Osteoblast (primary cell): ENCODE measurements at regions not wholly inside any gene's neighbourhood (a gene's known extent, or its start where the extent isn't known, plus 50 kb on each side); places are given as distances from the start of the nearest gene placed in this dataset.
"Not testable (repeated sequence)": the region's sequence is repeated elsewhere in the genome, so short reads cannot be mapped to it uniquely, and the experiment has no call there.

Source experiments
- DNase-seq: peaks from one replicate; pipeline ENCODE4 v3.0.0; 2011; ENCODE audit warnings: low spot score, mixed read lengths; ENCODE audit not compliant: insufficient read length; ENCODE audit errors: missing footprints
- H2AFZ ChIP-seq: 2 replicates; pipeline ENCODE4 v1.6.0; 2011; ENCODE audit warnings: mild to moderate bottlenecking, low read length
- H3K27ac ChIP-seq: 2 replicates; pipeline ENCODE4 v1.5.1; 2011; ENCODE audit warnings: mild to moderate bottlenecking, low read depth, low read length, moderate library complexity
- H3K27me3 ChIP-seq: 2 replicates; pipeline ENCODE4 v1.6.0; 2012; ENCODE audit warnings: mild to moderate bottlenecking, control low read depth, inconsistent platforms, low read length, moderate library complexity; ENCODE audit not compliant: insufficient read depth
- H3K36me3 ChIP-seq: 2 replicates; pipeline ENCODE4 v1.5.1; 2011; ENCODE audit warnings: mild to moderate bottlenecking, low read length, control low read depth, moderate library complexity; ENCODE audit not compliant: insufficient read depth
- H3K4me1 ChIP-seq: 2 replicates; pipeline ENCODE4 v1.5.1; 2011; ENCODE audit warnings: mild to moderate bottlenecking, low read length, control low read depth, moderate library complexity; ENCODE audit not compliant: insufficient read depth
- H3K4me2 ChIP-seq: 2 replicates; pipeline ENCODE4 v1.6.0; 2011; ENCODE audit warnings: mild to moderate bottlenecking, low read length; ENCODE audit not compliant: insufficient read depth
- H3K4me3 ChIP-seq: fragments of 200-600 bp; sonication (generic); 3 replicates; pipeline ENCODE4 v1.5.1; 2012; ENCODE audit warnings: mild to moderate bottlenecking, low read length, inconsistent platforms; ENCODE audit not compliant: insufficient read depth
- H3K79me2 ChIP-seq: 2 replicates; pipeline ENCODE4 v1.6.0; 2012; ENCODE audit warnings: mild to moderate bottlenecking, low read length, control low read depth, inconsistent platforms; ENCODE audit not compliant: insufficient read depth
- H3K9me3 ChIP-seq: 2 replicates; pipeline ENCODE4 v1.5.1; 2011; ENCODE audit warnings: low read depth, low read length, control low read depth
- H4K20me1 ChIP-seq: 2 replicates; pipeline ENCODE4 v1.6.0; 2012; ENCODE audit warnings: mild to moderate bottlenecking, low read length, control low read depth; ENCODE audit not compliant: insufficient read depth
- TF ChIP-seq, protein P1 (sequence below): IDR thresholded peaks from 2 replicates; pipeline ENCODE4 v1.5.1; 2011; ENCODE audit warnings: mild to moderate bottlenecking, low read depth, low read length, moderate library complexity; ENCODE audit errors: extremely low read depth

DNA sequence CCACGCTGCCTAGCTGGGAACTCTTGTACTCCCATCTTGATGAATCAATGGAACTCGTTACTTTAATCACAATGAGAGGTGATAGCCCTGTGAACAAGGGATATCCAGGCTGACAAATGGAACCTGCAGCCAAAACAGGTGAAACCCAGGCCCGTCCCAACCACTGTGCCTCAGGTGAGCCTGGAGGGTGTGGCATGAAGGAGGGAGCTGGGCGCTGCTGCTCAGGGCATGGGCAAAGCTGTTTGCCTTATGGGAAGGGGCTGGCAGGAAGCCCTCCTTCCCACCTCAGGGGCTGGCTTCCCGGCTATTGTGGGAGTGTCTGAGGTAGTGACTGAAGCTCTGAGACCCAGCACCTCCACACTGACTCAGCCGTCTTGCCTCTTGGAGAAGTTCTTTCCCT, 209.4 kb upstream of the ATP6AP2 start:
- H3K4me2 ChIP-seq: no peak overlapping the region
- H2AFZ ChIP-seq: no peak overlapping the region
- no peak overlapping the region for H3K4me3 ChIP-seq
- no peak overlapping the region for H3K27ac ChIP-seq
- no peaks in the 10 kb centered on the region for H3K36me3 ChIP-seq
- DNase-seq: no peak
- H3K79me2 ChIP-seq: no peaks in the 10 kb centered on the region
- TF ChIP-seq, protein P1, sequence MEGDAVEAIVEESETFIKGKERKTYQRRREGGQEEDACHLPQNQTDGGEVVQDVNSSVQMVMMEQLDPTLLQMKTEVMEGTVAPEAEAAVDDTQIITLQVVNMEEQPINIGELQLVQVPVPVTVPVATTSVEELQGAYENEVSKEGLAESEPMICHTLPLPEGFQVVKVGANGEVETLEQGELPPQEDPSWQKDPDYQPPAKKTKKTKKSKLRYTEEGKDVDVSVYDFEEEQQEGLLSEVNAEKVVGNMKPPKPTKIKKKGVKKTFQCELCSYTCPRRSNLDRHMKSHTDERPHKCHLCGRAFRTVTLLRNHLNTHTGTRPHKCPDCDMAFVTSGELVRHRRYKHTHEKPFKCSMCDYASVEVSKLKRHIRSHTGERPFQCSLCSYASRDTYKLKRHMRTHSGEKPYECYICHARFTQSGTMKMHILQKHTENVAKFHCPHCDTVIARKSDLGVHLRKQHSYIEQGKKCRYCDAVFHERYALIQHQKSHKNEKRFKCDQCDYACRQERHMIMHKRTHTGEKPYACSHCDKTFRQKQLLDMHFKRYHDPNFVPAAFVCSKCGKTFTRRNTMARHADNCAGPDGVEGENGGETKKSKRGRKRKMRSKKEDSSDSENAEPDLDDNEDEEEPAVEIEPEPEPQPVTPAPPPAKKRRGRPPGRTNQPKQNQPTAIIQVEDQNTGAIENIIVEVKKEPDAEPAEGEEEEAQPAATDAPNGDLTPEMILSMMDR: no peak
- no peaks in the 10 kb centered on the region for H3K9me3 ChIP-seq
- peaks cover 27% of the 10 kb centered on the region for H3K27me3 ChIP-seq
- H3K4me1 ChIP-seq: no peaks in the 10 kb centered on the region
- H4K20me1 ChIP-seq: no peaks in the 10 kb centered on the region

DNA sequence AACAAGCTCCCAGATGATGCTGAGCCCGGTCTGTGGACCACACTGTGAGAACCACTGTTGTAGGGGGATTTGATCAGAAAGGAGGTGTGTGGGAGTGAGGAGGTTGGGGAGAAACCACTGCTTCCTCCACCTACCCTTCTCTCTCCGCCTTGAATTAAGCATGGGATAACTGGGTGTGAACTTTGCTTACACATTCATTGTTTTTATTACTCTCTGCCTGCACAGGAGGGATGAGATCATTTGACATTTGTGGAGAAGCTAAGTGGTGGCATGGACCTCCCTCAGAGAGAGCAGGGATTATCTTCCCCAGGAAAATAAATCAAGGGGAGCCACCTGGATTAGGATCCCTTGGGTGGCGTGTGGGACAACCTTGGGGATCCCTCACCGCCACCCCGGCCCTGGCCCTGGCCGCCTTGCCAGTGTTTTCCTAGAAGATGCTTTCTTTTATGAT, 212.1 kb upstream of the ATP6AP2 start:
- no peak for DNase-seq
- H3K4me2 ChIP-seq: no peak overlapping the region
- no peaks in the 10 kb centered on the region for H3K79me2 ChIP-seq
- no peaks in the 10 kb centered on the region for H3K4me1 ChIP-seq
- no peaks in the 10 kb centered on the region for H4K20me1 ChIP-seq
- H3K27ac ChIP-seq: no peak overlapping the region
- TF ChIP-seq, protein P1: no peak
- peaks cover 2% of the 10 kb centered on the region for H3K9me3 ChIP-seq
- H3K36me3 ChIP-seq: no peaks in the 10 kb centered on the region
- peaks cover 30% of the 10 kb centered on the region for H3K27me3 ChIP-seq
- no peak overlapping the region for H2AFZ ChIP-seq
- H3K4me3 ChIP-seq: no peak overlapping the region

DNA sequence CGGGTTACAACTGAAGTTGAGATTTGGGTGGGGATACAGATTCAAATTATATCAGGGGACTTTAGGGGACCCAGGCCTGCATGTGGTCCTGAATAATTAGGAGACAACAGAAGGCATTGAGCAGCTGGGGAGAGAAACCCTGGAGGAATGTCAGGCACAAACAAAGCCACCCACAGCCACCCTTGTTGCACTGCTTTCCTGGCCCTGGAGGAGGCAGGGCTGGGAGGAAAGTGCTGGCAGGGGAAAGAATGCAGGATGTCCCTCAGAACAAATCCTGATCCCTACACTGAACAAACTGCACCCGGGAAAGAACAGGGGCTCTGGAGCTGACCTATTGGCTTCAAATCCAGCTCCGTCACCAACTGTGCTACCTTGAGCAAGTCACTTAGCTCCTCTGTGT, 214.1 kb upstream of the ATP6AP2 start:
- H3K27me3 ChIP-seq: peaks cover 27% of the 10 kb centered on the region
- H4K20me1 ChIP-seq: no peaks in the 10 kb centered on the region
- no peak overlapping the region for H2AFZ ChIP-seq
- H3K4me3 ChIP-seq: no peak overlapping the region
- no peaks in the 10 kb centered on the region for H3K36me3 ChIP-seq
- TF ChIP-seq, protein P1: no peak
- no peak for DNase-seq
- H3K4me2 ChIP-seq: no peak overlapping the region
- no peak overlapping the region for H3K27ac ChIP-seq
- H3K79me2 ChIP-seq: no peaks in the 10 kb centered on the region
- H3K4me1 ChIP-seq: no peaks in the 10 kb centered on the region
- peaks cover 2% of the 10 kb centered on the region for H3K9me3 ChIP-seq

GRCh38 chrX:40362291-40362690, 218.5 kb upstream of the ATP6AP2 start:
- H3K4me3 ChIP-seq, DNase-seq, H3K79me2 ChIP-seq, H3K4me1 ChIP-seq, H2AFZ ChIP-seq, H4K20me1 ChIP-seq, H3K36me3 ChIP-seq, H3K9me3 ChIP-seq, H3K27me3 ChIP-seq, H3K27ac ChIP-seq, H3K4me2 ChIP-seq: not testable (repeated sequence)
